ENCODE measurements at regions not wholly inside any gene's neighbourhood (a gene's known extent, or its start where the extent isn't known, plus 50 kb on each side); places are given as distances from the start of the nearest gene placed in this dataset.

- no peak for TF ChIP-seq CTCF (IDR thresholded peaks at IDR 0.05)
- no peak for TF ChIP-seq POLR2AphosphoS5 (IDR thresholded peaks at IDR 0.05)
These were observed 190.8 kb downstream of the MATN1 start for GRCh38 chr1:30532621-30533020.
